Right ventricle myocardium inferior (tissue), 1 donor: ENCODE measurements at regions not wholly inside any gene's neighbourhood (a gene's known extent, or its start where the extent isn't known, plus 50 kb on each side); places are given as distances from the start of the nearest gene placed in this dataset.

Experiments used
- ATAC-seq: fragments of 200-7000 bp; cut with Tn5 transposase; one replicate; pipeline ENCODE4 v1.9.1; 2020; ENCODE audit warnings: mild to moderate bottlenecking, moderate library complexity
- DNase-seq: peaks from one replicate; pipeline ENCODE4 v3.0.0; 2021; ENCODE audit errors: missing footprints
- intact Hi-C: fragments of 100-400 bp; cut with DNase I; formaldehyde crosslinking; loops from one replicate; pipeline ENCODE4 v1.11.0; 2022
- donor health status: DM: no; HTN: yes; CAD: no; lungs with severe emphysema.

DNA sequence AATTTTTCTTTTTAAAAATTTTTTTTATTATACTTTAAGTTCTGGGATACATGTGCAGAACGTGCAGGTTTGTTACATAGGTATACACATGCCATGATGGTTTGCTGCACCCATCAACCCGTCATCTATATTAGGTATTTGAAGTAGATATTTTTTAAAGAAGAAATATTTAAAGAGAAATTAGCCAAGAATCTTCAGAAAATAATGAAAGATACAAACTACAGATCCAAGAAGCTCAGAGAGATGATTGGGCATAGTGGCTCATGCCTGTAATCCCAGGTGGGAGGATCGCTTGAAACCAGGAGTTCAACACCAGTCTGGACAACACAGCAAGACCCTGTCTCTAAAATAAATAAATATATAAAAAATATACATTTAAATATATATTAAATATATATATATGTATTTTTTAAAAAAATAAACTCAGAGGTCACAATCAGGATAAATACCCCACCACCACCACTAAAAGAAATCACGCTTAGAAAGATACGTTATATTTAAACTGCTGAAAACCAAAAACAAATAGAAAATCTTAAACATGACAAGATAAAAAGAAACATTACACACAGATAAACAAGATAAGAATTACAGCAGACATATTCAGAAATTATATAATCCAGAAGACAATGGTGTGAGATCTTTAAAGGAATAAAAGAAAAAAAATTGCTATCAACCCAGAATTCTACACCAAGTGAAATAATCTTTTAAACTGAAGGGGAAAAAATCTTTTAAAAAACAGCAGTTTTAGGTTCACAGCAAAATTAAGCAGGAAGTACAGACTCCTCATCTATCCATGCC is 57.5 kb downstream of the CSF2 start:
- no peak for DNase-seq
- no peak for ATAC-seq
- intact Hi-C loops = no loop called here

DNA sequence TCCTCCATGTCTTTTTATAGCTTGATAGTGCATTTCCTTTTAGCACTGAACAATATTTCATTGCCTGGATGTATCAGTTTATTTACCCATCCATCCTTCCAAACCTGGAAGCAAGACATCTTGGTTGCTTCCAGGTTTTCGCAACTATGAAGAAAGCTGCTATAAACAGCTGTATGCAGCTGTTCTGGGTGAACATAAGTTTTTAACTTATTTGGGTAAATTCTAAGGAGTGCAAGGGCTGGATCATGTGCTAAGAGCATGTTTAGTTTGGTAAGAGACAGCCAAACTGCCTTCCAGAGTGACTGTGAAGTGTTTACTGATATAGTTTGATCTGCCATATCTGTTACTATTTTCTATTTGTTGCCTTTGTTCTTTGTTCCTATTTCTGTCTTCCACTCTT is 58.5 kb downstream of the CSF2 start:
- DNase-seq (no peak), ATAC-seq (no peak)
- intact Hi-C loops = no loop called here

DNA sequence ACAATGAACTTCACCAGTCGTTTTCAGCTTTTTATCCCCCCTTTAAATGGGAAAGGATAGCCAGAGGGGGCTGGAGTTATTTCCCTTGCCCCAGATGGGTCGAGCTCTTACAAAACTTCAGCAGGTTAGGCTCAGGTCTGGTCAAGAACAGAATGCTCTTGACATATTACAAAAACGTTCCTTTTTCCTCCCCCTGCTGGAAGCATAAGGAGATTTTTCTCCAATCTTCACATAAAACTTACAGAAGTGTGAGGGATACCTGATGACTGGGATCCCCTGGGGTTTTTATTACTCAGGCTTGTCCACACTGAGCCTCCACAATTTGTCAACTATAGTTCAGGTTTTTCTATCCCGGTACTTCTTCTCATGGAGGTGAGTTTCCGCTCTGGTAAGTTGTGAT is 60.8 kb downstream of the CSF2 start:
- intact Hi-C loops = no loop called here
- DNase-seq = no peak
- no peak for ATAC-seq

DNA sequence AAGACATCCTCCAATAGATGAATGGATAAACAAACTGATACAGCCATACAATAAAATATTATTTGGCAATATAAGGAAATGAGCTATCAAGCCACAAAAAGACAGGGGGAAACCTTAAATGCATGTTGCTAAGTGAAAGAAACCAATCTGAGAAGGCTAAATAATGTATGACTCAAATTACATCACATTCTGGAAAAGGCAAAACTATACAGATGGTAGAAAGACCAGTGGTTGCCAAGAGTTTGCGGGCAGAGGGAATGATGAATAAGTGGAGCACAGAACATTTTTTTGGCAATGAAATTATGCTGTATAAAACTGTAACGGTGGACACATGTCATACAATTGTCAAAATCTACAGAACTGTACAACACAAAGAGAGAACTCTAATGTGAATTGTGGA is 63.3 kb downstream of the CSF2 start:
- ATAC-seq (no peak), DNase-seq (no peak)
- intact Hi-C loops = loop anchor here (5.0 kb wide), 1 partner anchor 75 kb away; the partner anchor contains the start of gene IL3

DNA sequence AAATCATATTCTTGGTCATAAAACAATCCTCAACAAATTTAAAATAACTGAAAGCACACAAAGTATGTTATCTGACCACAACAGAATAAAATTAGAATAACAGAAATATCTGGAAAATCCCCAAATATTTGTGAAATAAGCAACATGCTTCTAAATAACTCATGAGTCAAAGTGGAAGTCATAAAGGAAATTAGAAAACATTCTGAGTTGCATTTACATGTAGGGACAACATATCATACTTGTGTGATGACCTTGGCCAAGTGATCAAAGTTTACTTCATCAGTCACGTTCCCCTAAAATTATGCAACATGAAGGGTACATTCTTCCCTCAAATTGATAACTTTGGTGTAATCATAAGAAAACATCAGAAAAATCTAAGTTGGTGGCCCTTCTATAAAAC is 64.7 kb downstream of the CSF2 start:
- intact Hi-C loops = loop anchor here (5.0 kb wide), 1 partner anchor 76 kb away; the partner anchor contains the start of gene IL3
- ATAC-seq = no peak
- no peak for DNase-seq
